HCT116 (cell line): ENCODE measurements at regions not wholly inside any gene's neighbourhood (a gene's known extent, or its start where the extent isn't known, plus 50 kb on each side); places are given as distances from the start of the nearest gene placed in this dataset.

Source experiments
- FOSL1 ChIP-seq: IDR thresholded peaks from 2 replicates; pipeline ENCODE4 v1.6.1; 2012; ENCODE audit warnings: low read depth
- JUND ChIP-seq: IDR thresholded peaks from 2 replicates; pipeline ENCODE4 v1.6.1; 2012
- MAX ChIP-seq: IDR thresholded peaks from 2 replicates; pipeline ENCODE4 v1.6.1; 2012
- POLR2AphosphoS5 ChIP-seq: IDR thresholded peaks from 2 replicates; pipeline ENCODE4 v1.6.1; 2011; ENCODE audit warnings: mild to moderate bottlenecking, low read depth, low read length, moderate library complexity
- SIN3A ChIP-seq: IDR thresholded peaks from 2 replicates; pipeline ENCODE4 v1.6.1; 2012; ENCODE audit warnings: low read depth
- TCF7L2 ChIP-seq: IDR thresholded peaks from 2 replicates; pipeline ENCODE4 v1.7.0; 2011; ENCODE audit warnings: borderline replicate concordance, inconsistent platforms; ENCODE audit not compliant: insufficient read depth, insufficient read length; ENCODE audit errors: extremely low read depth
- YY1 ChIP-seq: IDR thresholded peaks from 2 replicates; pipeline ENCODE4 v1.6.1; 2011; ENCODE audit warnings: low read length, low read depth, moderate library complexity, mild to moderate bottlenecking; ENCODE audit not compliant: insufficient replicate concordance; ENCODE audit errors: extremely low read depth
- TF ChIP-seq, protein P1 (sequence below), 3 experiments: fragments of 200-600 bp in 1 of 3; sonication (generic) in 1 of 3; IDR thresholded peaks in 2 of 3; conservative IDR thresholded peaks in 1 of 3; 2 replicates each; pipeline ENCODE4 v1.5.1; 2012 to 2017; ENCODE audit warnings: low read depth in 2 of 3, low read length in 2 of 3, antibody characterized with exemption in 1 of 3, borderline replicate concordance in 1 of 3, control low read depth in 1 of 3, mild to moderate bottlenecking in 1 of 3, mixed read lengths in 1 of 3, mixed run types in 1 of 3, moderate library complexity in 1 of 3; ENCODE audit not compliant: insufficient read depth in 1 of 3

DNA sequence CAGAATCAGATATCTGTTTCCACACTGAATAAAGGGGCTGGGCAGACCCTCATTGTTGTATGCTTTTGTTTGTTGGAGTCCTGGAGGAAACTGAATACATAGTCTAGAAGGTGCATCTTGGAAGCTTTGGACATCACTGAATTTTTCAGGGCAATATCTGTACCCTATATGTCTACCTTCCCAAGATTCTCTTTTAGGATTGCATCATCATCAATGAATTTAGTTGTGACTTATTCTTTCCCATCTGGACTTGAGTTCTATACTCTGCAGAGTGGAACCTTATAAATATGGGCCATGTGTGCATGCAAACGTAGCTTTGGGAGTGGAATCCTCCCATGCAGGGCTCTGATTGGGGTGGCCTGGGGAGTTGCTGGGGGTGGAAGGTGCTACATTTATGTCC is 60.7 kb upstream of the PROKR2 start:
- TF ChIP-seq, protein P1, sequence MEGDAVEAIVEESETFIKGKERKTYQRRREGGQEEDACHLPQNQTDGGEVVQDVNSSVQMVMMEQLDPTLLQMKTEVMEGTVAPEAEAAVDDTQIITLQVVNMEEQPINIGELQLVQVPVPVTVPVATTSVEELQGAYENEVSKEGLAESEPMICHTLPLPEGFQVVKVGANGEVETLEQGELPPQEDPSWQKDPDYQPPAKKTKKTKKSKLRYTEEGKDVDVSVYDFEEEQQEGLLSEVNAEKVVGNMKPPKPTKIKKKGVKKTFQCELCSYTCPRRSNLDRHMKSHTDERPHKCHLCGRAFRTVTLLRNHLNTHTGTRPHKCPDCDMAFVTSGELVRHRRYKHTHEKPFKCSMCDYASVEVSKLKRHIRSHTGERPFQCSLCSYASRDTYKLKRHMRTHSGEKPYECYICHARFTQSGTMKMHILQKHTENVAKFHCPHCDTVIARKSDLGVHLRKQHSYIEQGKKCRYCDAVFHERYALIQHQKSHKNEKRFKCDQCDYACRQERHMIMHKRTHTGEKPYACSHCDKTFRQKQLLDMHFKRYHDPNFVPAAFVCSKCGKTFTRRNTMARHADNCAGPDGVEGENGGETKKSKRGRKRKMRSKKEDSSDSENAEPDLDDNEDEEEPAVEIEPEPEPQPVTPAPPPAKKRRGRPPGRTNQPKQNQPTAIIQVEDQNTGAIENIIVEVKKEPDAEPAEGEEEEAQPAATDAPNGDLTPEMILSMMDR (IDR thresholded peaks at IDR 0.05 in 2 of 3, conservative IDR thresholded peaks at IDR 0.05 in 1 of 3; ENCODE audit: borderline replicate concordance in 1 of 3, insufficient read depth in 1 of 3, low read depth in 2 of 3, low read length in 2 of 3) = no peak
- TF ChIP-seq TCF7L2 (no peak), JUND (no peak), POLR2AphosphoS5 (no peak), FOSL1 (no peak), MAX (no peak), YY1 (no peak), SIN3A (no peak)
